OCI-LY7 (cell line): ENCODE measurements at regions not wholly inside any gene's neighbourhood (a gene's known extent, or its start where the extent isn't known, plus 50 kb on each side); places are given as distances from the start of the nearest gene placed in this dataset.

Experiments used
- BruUV-seq: library from RNA; stranded (reverse); fragments of 400-500 nt; replicated peaks from 2 replicates; lab custom pipeline; 2021; lab: Mats Ljungman, UMichigan
- CTCF ChIA-PET: fragments of 300-600 bp; sonication (Branson Sonifier 250); formaldehyde crosslinking; loops from one replicate; lab custom pipeline; 2022; ENCODE audit warnings: antibody characterized with exemption; ENCODE audit not compliant: unreplicated experiment; lab: Charles Lee
- POLR2A ChIA-PET: fragments of 300-600 bp; sonication (Branson Sonifier 250); formaldehyde crosslinking; loops from one replicate; lab custom pipeline; 2022; ENCODE audit warnings: antibody characterized with exemption; lab: Charles Lee
- DNase-seq: peaks from one replicate; pipeline ENCODE4 v3.0.0-alpha.2; 2015; ENCODE audit warnings: low spot score
- H2AFZ ChIP-seq: fragments of 200-600 bp; sonication (generic), shearing (Covaris generic); 2 replicates; pipeline ENCODE4 v1.6.1; 2014; ENCODE audit warnings: mild to moderate bottlenecking, antibody characterized with exemption, low read length, moderate library complexity
- H3K27ac ChIP-seq: fragments of 200-600 bp; sonication (generic); 2 replicates; pipeline ENCODE4 v1.5.1; 2014; ENCODE audit warnings: mixed run types, low read depth, mild to moderate bottlenecking, moderate library complexity, low read length, inconsistent platforms; ENCODE audit not compliant: poor library complexity, severe bottlenecking
- H3K36me3 ChIP-seq: fragments of 200-600 bp; sonication (generic); 2 replicates; pipeline ENCODE4 v1.6.1; 2014; ENCODE audit warnings: mild to moderate bottlenecking, antibody characterized with exemption, low read length, moderate library complexity, mixed read lengths; ENCODE audit not compliant: insufficient read depth
- H3K4me1 ChIP-seq: fragments of 200-600 bp; sonication (generic); 2 replicates; pipeline ENCODE4 v1.5.1; 2014; ENCODE audit warnings: mild to moderate bottlenecking, low read length; ENCODE audit not compliant: insufficient read depth, poor library complexity, severe bottlenecking
- H3K4me2 ChIP-seq: fragments of 200-600 bp; sonication (generic); 2 replicates; pipeline ENCODE4 v1.6.1; 2014; ENCODE audit warnings: mild to moderate bottlenecking, low read length
- H3K4me3 ChIP-seq: fragments of 200-600 bp; sonication (generic); 2 replicates; pipeline ENCODE4 v1.5.1; 2014; ENCODE audit warnings: mild to moderate bottlenecking, low read depth, low read length; ENCODE audit not compliant: poor library complexity, severe bottlenecking
- H3K79me2 ChIP-seq: fragments of 200-600 bp; sonication (generic); 2 replicates; pipeline ENCODE4 v1.6.1; 2016; ENCODE audit warnings: low read depth, mild to moderate bottlenecking, low read length, moderate library complexity, mixed read lengths; ENCODE audit not compliant: insufficient read depth
- H3K9me2 ChIP-seq: fragments of 200-600 bp; sonication (generic); 2 replicates; pipeline ENCODE4 v1.6.1; 2016; ENCODE audit warnings: mild to moderate bottlenecking, low read length, mixed read lengths; ENCODE audit not compliant: insufficient read depth
- H3K9me3 ChIP-seq: fragments of 200-600 bp; sonication (generic); 2 replicates; pipeline ENCODE4 v1.6.1; 2014; ENCODE audit warnings: mild to moderate bottlenecking, mixed run types, low read length, mixed read lengths
- H4K20me1 ChIP-seq: fragments of 200-600 bp; sonication (generic); 2 replicates; pipeline ENCODE4 v1.6.1; 2014; ENCODE audit warnings: mild to moderate bottlenecking, antibody characterized with exemption, low read length, moderate library complexity, mixed read lengths; ENCODE audit not compliant: insufficient read depth
- CTCF ChIP-seq: fragments of 200-600 bp; sonication (generic); conservative IDR thresholded peaks from 2 replicates; pipeline ENCODE4 v1.5.1; 2014; ENCODE audit warnings: mild to moderate bottlenecking, antibody characterized with exemption, low read length, moderate library complexity, mixed read lengths
- EZH2phosphoT487 ChIP-seq: fragments of 200-600 bp; sonication (generic); IDR thresholded peaks from 2 replicates; pipeline ENCODE4 v1.6.1; 2018; ENCODE audit warnings: low read depth, borderline replicate concordance, mild to moderate bottlenecking, mixed run types, antibody characterized with exemption, low read length, moderate library complexity, mixed read lengths
- intact Hi-C: fragments of 100-400 bp; cut with micrococcal nuclease; formaldehyde crosslinking; loops from one replicate; pipeline ENCODE4 v1.10.0; 2022; ENCODE audit not compliant: unreplicated experiment

DNA sequence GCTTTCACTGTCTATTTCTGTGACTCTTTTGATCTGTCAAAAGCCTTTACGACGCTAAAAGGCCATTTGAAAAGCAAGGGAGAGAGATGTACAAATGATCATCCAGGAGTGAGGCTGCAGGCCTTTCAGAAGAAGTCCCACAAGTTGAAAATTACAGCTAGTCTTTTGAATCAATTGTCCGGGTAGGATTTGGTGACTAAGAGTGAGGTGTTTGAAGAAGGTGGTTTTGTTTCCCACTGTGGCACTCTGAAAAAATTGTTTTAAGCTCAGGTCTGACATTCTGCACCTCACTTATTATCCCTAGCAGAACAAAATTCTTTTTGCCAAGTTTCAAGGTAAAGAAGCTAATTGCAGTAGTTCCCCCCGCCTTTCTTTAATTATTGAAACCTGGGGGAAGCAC lies 50.8 kb upstream of the TMEM108 start:
- intact Hi-C loops: no loop called here

GRCh38 chr3:132984181-132984580 lies 54.0 kb upstream of the TMEM108 start:
- H2AFZ ChIP-seq: no peak overlapping the region
- no peaks in the 10 kb centered on the region for H4K20me1 ChIP-seq
- no peaks in the 10 kb centered on the region for H3K36me3 ChIP-seq
- BruUV-seq: no TSS peak
- H3K9me3 ChIP-seq: no peaks in the 10 kb centered on the region
- no peak overlapping the region for H3K4me3 ChIP-seq
- no peak overlapping the region for H3K4me2 ChIP-seq
- no peaks in the 10 kb centered on the region for H3K4me1 ChIP-seq
- no peak for TF ChIP-seq EZH2phosphoT487
- no peak for TF ChIP-seq CTCF
- H3K79me2 ChIP-seq: no peaks in the 10 kb centered on the region
- DNase-seq: no peak
- POLR2A ChIA-PET: interaction anchor here (1.2 kb wide), 1 partner anchor 45 kb away, joined by 7 read pairs; no protein-coding TSS in a partner anchor
- no peak overlapping the region for H3K27ac ChIP-seq
- intact Hi-C loops: no loop called here
- H3K9me2 ChIP-seq: no peaks in the 10 kb centered on the region
- CTCF ChIA-PET: no interaction called here

More for the DNA sequence above, 50.8 kb upstream of the TMEM108 start:
- CTCF ChIA-PET: no interaction called here
- Histone ChIP-seq H3K79me2 (no peaks in the 10 kb centered on the region), H3K36me3 (no peaks in the 10 kb centered on the region), H3K4me2 (no peak overlapping the region), H3K27ac (no peak overlapping the region), H2AFZ (no peak overlapping the region), H4K20me1 (no peaks in the 10 kb centered on the region), H3K4me3 (no peak overlapping the region), H3K4me1 (no peaks in the 10 kb centered on the region), H3K9me3 (no peaks in the 10 kb centered on the region), H3K9me2 (no peaks in the 10 kb centered on the region)
- POLR2A ChIA-PET: interaction anchor here (1.0 kb wide), 1 partner anchor 10 kb away, joined by 3 read pairs; no protein-coding TSS in a partner anchor
- BruUV-seq: no TSS peak
- no peak for TF ChIP-seq CTCF
- TF ChIP-seq EZH2phosphoT487: no peak
- DNase-seq: no peak

- intact Hi-C loops: no loop called here
- no TSS peak for BruUV-seq
- Histone ChIP-seq H3K79me2 (no peaks in the 10 kb centered on the region), H3K9me2 (no peaks in the 10 kb centered on the region), H4K20me1 (no peaks in the 10 kb centered on the region), H3K36me3 (no peaks in the 10 kb centered on the region), H3K4me3 (no peak overlapping the region), H2AFZ (no peak overlapping the region), H3K9me3 (no peaks in the 10 kb centered on the region), H3K27ac (no peak overlapping the region), H3K4me1 (no peaks in the 10 kb centered on the region), H3K4me2 (no peak overlapping the region)
- CTCF ChIA-PET: no interaction called here
- TF ChIP-seq CTCF (no peak), EZH2phosphoT487 (no peak)
- POLR2A ChIA-PET: interaction anchor here (0.6 kb wide), 1 partner anchor 1027 kb away, joined by 4 read pairs; no protein-coding TSS in a partner anchor
- DNase-seq: no peak
These were observed 54.9 kb upstream of the TMEM108 start for GRCh38 chr3:132983143-132983770.
